HFFc6 (cell line): ENCODE measurements at regions not wholly inside any gene's neighbourhood (a gene's known extent, or its start where the extent isn't known, plus 50 kb on each side); places are given as distances from the start of the nearest gene placed in this dataset.
"Not testable (repeated sequence)": the region's sequence is repeated elsewhere in the genome, so short reads cannot be mapped to it uniquely, and the experiment has no call there.

ENCODE experiments used
- DNase-seq: peaks from one replicate; pipeline ENCODE4 v3.0.0-alpha.2; 2018
- H3K27ac Mint-ChIP-seq: 2 replicates; pipeline ENCODE4 v1.8.0; 2020; ENCODE audit warnings: mild to moderate bottlenecking, mixed read lengths
- H3K27me3 Mint-ChIP-seq: 2 replicates; pipeline ENCODE4 v1.8.0; 2021; ENCODE audit warnings: mild to moderate bottlenecking, moderate library complexity, mixed read lengths; ENCODE audit not compliant: insufficient read depth
- H3K36me3 Mint-ChIP-seq: 2 replicates; pipeline ENCODE4 v1.8.0; 2021; ENCODE audit warnings: low read depth, mixed read lengths
- H3K4me1 Mint-ChIP-seq: 2 replicates; pipeline ENCODE4 v1.8.0; 2020; ENCODE audit warnings: low read depth, mixed read lengths
- H3K4me3 Mint-ChIP-seq: 2 replicates; pipeline ENCODE4 v1.8.0; 2020; ENCODE audit warnings: mild to moderate bottlenecking, moderate library complexity, mixed read lengths
- H3K9me3 Mint-ChIP-seq: 2 replicates; pipeline ENCODE4 v1.8.0; 2020; ENCODE audit warnings: mild to moderate bottlenecking, mixed read lengths
- TF ChIP-seq, protein P1 (sequence below): fragments of 200-600 bp; sonication (generic); IDR thresholded peaks from 2 replicates; pipeline ENCODE4 v1.5.0; 2021; ENCODE audit warnings: antibody characterized with exemption, mild to moderate bottlenecking

DNA sequence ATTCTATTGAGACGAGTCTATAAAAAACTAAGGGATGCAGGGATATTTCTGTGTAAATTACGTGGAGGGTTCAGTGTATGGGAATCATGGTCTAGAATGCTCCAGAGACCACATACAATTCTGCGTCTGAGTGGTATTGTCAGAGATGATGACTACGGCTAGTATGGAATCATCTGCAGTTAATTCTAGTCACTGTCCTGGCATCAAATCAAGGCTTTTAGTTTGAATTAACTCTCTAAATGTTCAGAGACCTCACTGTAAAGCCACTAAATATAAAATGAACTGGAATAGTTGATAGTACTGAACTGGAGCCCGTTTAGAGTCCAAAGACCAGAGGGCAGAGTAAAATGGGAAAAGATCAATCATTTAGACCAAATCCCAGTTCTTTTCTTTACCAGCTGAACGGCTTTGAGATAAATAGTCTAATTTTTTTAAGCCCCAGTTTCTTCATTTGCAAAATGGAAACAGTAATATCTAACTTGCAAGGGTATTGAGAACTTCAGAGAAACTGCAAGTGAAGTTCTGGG is 599.8 kb downstream of the EBF1 start:
- no peaks in the 10 kb centered on the region; the same call in 1 of the 2 replicates for H3K27me3 Mint-ChIP-seq
- no peak for DNase-seq
- no peaks in the 10 kb centered on the region for H3K9me3 Mint-ChIP-seq
- H3K36me3 Mint-ChIP-seq = no peaks in the 10 kb centered on the region
- H3K27ac Mint-ChIP-seq = no peak overlapping the region
- H3K4me3 Mint-ChIP-seq = no peak overlapping the region
- no peaks in the 10 kb centered on the region for H3K4me1 Mint-ChIP-seq
- TF ChIP-seq, protein P1, sequence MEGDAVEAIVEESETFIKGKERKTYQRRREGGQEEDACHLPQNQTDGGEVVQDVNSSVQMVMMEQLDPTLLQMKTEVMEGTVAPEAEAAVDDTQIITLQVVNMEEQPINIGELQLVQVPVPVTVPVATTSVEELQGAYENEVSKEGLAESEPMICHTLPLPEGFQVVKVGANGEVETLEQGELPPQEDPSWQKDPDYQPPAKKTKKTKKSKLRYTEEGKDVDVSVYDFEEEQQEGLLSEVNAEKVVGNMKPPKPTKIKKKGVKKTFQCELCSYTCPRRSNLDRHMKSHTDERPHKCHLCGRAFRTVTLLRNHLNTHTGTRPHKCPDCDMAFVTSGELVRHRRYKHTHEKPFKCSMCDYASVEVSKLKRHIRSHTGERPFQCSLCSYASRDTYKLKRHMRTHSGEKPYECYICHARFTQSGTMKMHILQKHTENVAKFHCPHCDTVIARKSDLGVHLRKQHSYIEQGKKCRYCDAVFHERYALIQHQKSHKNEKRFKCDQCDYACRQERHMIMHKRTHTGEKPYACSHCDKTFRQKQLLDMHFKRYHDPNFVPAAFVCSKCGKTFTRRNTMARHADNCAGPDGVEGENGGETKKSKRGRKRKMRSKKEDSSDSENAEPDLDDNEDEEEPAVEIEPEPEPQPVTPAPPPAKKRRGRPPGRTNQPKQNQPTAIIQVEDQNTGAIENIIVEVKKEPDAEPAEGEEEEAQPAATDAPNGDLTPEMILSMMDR = no peak

- H3K4me1 Mint-ChIP-seq = no peaks in the 10 kb centered on the region
- no peaks in the 10 kb centered on the region for H3K9me3 Mint-ChIP-seq
- no peak for DNase-seq
Measured at GRCh38 chr5:158499075-158499891, 600.4 kb downstream of the EBF1 start.

GRCh38 chr5:158496624-158497023 is 603.1 kb downstream of the EBF1 start:
- DNase-seq = no peak
- no peak overlapping the region for H3K27ac Mint-ChIP-seq
- no peak overlapping the region for H3K4me3 Mint-ChIP-seq
- no peaks in the 10 kb centered on the region for H3K4me1 Mint-ChIP-seq
- H3K9me3 Mint-ChIP-seq = no peaks in the 10 kb centered on the region
- no peaks in the 10 kb centered on the region for H3K27me3 Mint-ChIP-seq
- TF ChIP-seq, protein P1 = no peak
- H3K36me3 Mint-ChIP-seq = no peaks in the 10 kb centered on the region

More at GRCh38 chr5:158499075-158499891, 600.4 kb downstream of the EBF1 start:
- Mint-ChIP-seq H3K27ac (no peak overlapping the region), H3K27me3 (no peaks in the 10 kb centered on the region), H3K36me3 (no peaks in the 10 kb centered on the region), H3K4me3 (no peak overlapping the region)
- TF ChIP-seq, protein P1 = no peak

- no peaks in the 10 kb centered on the region for H3K4me1 Mint-ChIP-seq
- H3K4me3 Mint-ChIP-seq = no peak overlapping the region
- no peak overlapping the region for H3K27ac Mint-ChIP-seq
- no peaks in the 10 kb centered on the region for H3K36me3 Mint-ChIP-seq
- no peaks in the 10 kb centered on the region for H3K9me3 Mint-ChIP-seq
- H3K27me3 Mint-ChIP-seq = no peaks in the 10 kb centered on the region
- TF ChIP-seq, protein P1 = no peak
- DNase-seq = no peak
Measured at GRCh38 chr5:158494541-158494940, 605.2 kb downstream of the EBF1 start.

- H3K36me3 Mint-ChIP-seq, H3K27ac Mint-ChIP-seq, H3K4me3 Mint-ChIP-seq, H3K9me3 Mint-ChIP-seq, H3K27me3 Mint-ChIP-seq, H3K4me1 Mint-ChIP-seq, DNase-seq: not testable (repeated sequence)
Measured at GRCh38 chr5:158494044-158494443, 605.7 kb downstream of the EBF1 start.

DNA sequence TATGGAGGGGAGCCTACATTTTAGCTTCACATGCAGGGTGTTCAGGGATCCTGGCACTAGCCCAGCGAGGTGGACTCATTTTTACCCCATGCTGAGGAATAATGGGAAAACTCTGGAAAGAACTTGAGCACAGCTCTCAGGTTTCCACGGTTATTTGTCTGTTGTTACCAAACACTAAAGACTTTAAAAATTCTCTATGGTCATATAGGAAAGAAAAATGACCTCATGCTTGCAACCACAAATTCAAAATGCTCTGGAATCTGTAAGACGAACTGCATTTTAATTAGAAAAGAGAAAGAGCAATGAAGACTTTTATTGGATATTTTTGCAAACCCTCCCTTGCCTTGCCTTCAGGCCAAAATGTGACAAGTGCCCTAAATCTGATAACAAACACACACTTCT is 606.9 kb downstream of the EBF1 start:
- no peak for DNase-seq
- no peaks in the 10 kb centered on the region for H3K27me3 Mint-ChIP-seq
- H3K27ac Mint-ChIP-seq = no peak overlapping the region
- H3K4me3 Mint-ChIP-seq = no peak overlapping the region
- TF ChIP-seq, protein P1 = no peak
- no peaks in the 10 kb centered on the region for H3K9me3 Mint-ChIP-seq
- H3K36me3 Mint-ChIP-seq = no peaks in the 10 kb centered on the region
- H3K4me1 Mint-ChIP-seq = no peaks in the 10 kb centered on the region
